Smooth muscle cell (in vitro differentiated cells): ENCODE measurements at regions not wholly inside any gene's neighbourhood (a gene's known extent, or its start where the extent isn't known, plus 50 kb on each side); places are given as distances from the start of the nearest gene placed in this dataset.
A peak's percentile ranks its signal among the peaks of the same experiment; 100 is the strongest.

Experiments
- DNase-seq: peaks from one replicate; lab custom pipeline; 2025; ENCODE audit not compliant: unreplicated experiment; lab: John Stamatoyannopoulos, UW
- H2AFZ ChIP-seq: fragments of 200-600 bp; sonication (generic); 2 replicates; pipeline ENCODE4 v1.6.0; 2016; ENCODE audit warnings: antibody characterized with exemption, low read depth, mild to moderate bottlenecking
- H3F3A ChIP-seq: fragments of 200-600 bp; sonication (generic); 2 replicates; pipeline ENCODE4 v1.6.0; 2017; ENCODE audit warnings: antibody characterized with exemption, low read depth
- H3K27ac ChIP-seq: fragments of 200-600 bp; sonication (generic); 2 replicates; pipeline ENCODE4 v1.5.1; 2016; ENCODE audit warnings: low read depth, mild to moderate bottlenecking
- H3K27me3 ChIP-seq: fragments of 200-600 bp; sonication (generic); 2 replicates; pipeline ENCODE4 v1.6.1; 2016; ENCODE audit warnings: low read depth, mild to moderate bottlenecking
- H3K36me3 ChIP-seq: fragments of 200-600 bp; sonication (generic); 2 replicates; pipeline ENCODE4 v1.5.1; 2016; ENCODE audit warnings: low read depth
- H3K4me1 ChIP-seq: fragments of 200-600 bp; sonication (generic); 2 replicates; pipeline ENCODE4 v1.5.1; 2016; ENCODE audit warnings: low read depth
- H3K4me2 ChIP-seq: fragments of 200-600 bp; sonication (generic); 2 replicates; pipeline ENCODE4 v1.6.0; 2016; ENCODE audit warnings: mild to moderate bottlenecking
- H3K4me3 ChIP-seq: fragments of 200-600 bp; sonication (generic); 2 replicates; pipeline ENCODE4 v1.5.1; 2016; ENCODE audit warnings: mild to moderate bottlenecking
- H3K79me2 ChIP-seq: fragments of 200-600 bp; sonication (generic); 2 replicates; pipeline ENCODE4 v1.6.0; 2016; ENCODE audit warnings: low read depth, mild to moderate bottlenecking
- H3K9ac ChIP-seq: fragments of 200-600 bp; sonication (generic); 2 replicates; pipeline ENCODE4 v1.6.0; 2016; ENCODE audit warnings: low read depth
- H3K9me3 ChIP-seq: fragments of 200-600 bp; sonication (generic); replicated peaks from 2 replicates; pipeline ENCODE4 v1.5.1; 2016; ENCODE audit warnings: low read depth
- H4K20me1 ChIP-seq: fragments of 200-600 bp; sonication (generic); 2 replicates; pipeline ENCODE4 v1.6.0; 2016; ENCODE audit warnings: low read depth
- CTCF ChIP-seq: fragments of 200-600 bp; sonication (generic); IDR thresholded peaks from 2 replicates; pipeline ENCODE4 v1.5.1; 2017; ENCODE audit warnings: borderline replicate concordance, mild to moderate bottlenecking, antibody characterized with exemption; ENCODE audit not compliant: insufficient read depth, poor library complexity, severe bottlenecking
- WGBS: methylation state at CpG from one replicate; pipeline ENCODE4 v1.1.7; 2016; ENCODE audit warnings: low lambda C conversion rate; 5-methylcytosine and 5-hydroxymethylcytosine counted together

- Histone ChIP-seq H3K79me2 (no peaks in the 10 kb centered on the region), H3F3A (no peaks in the 10 kb centered on the region), H3K4me1 (no peaks in the 10 kb centered on the region), H3K9me3 (no peaks in the 10 kb centered on the region), H2AFZ (peak overlapping the region; percentile 11), H3K4me2 (no peak overlapping the region), H3K9ac (no peak overlapping the region), H3K27ac (no peak overlapping the region), H3K27me3 (no peaks in the 10 kb centered on the region), H3K4me3 (no peak overlapping the region), H3K36me3 (no peaks in the 10 kb centered on the region), H4K20me1 (no peaks in the 10 kb centered on the region)
- WGBS = 59% methylated on average over 4 of the region's 4 CpGs
- no peak for TF ChIP-seq CTCF
- DNase-seq = no peak
These were observed 98.9 kb downstream of the EOMES start for GRCh38 chr3:27623085-27623753.

DNA sequence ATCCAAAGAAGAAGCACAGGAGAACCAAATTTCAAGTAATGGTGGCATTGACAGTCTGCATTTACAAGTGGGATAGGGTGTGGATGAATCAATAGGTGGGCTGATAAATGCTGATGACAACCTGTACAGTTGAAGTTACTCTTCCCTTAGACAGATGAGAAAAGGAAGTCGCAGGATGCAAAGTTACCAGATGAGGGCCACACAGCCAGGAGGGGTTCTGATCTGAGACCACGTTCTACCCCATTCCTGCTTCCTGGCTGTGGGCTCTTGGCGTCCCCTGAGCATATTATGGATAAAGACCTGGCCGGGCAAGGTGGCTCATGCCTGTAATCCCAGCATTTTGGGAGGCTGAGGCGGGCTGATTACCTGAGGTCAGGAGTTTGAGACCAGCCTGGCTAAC lies 104.6 kb downstream of the EOMES start:
- no peak overlapping the region for H3K4me2 ChIP-seq
- no peaks in the 10 kb centered on the region for H3K79me2 ChIP-seq
- TF ChIP-seq CTCF = no peak
- H3K9ac ChIP-seq = no peak overlapping the region
- 83% methylated on average over 5 of the region's 5 CpGs for WGBS
- H3K27me3 ChIP-seq = no peaks in the 10 kb centered on the region
- no peak overlapping the region for H2AFZ ChIP-seq
- H3K36me3 ChIP-seq = no peaks in the 10 kb centered on the region
- H4K20me1 ChIP-seq = no peaks in the 10 kb centered on the region
- no peak overlapping the region for H3K27ac ChIP-seq
- H3F3A ChIP-seq = no peaks in the 10 kb centered on the region
- DNase-seq = no peak
- H3K9me3 ChIP-seq = no peaks in the 10 kb centered on the region
- no peaks in the 10 kb centered on the region for H3K4me1 ChIP-seq
- H3K4me3 ChIP-seq = no peak overlapping the region

- no peak for TF ChIP-seq CTCF
- Histone ChIP-seq H3K9ac (no peak overlapping the region), H3K9me3 (no peaks in the 10 kb centered on the region), H3K27me3 (no peaks in the 10 kb centered on the region), H3K4me2 (no peak overlapping the region), H3K4me3 (no peak overlapping the region), H3K36me3 (no peaks in the 10 kb centered on the region), H3K4me1 (no peaks in the 10 kb centered on the region), H3K79me2 (no peaks in the 10 kb centered on the region), H4K20me1 (no peaks in the 10 kb centered on the region), H3K27ac (no peak overlapping the region), H2AFZ (no peak overlapping the region), H3F3A (no peaks in the 10 kb centered on the region)
- WGBS = 90% methylated on average over 4 of the region's 4 CpGs
- no peak for DNase-seq
These were observed 106.1 kb downstream of the EOMES start for GRCh38 chr3:27616031-27616430.

DNA sequence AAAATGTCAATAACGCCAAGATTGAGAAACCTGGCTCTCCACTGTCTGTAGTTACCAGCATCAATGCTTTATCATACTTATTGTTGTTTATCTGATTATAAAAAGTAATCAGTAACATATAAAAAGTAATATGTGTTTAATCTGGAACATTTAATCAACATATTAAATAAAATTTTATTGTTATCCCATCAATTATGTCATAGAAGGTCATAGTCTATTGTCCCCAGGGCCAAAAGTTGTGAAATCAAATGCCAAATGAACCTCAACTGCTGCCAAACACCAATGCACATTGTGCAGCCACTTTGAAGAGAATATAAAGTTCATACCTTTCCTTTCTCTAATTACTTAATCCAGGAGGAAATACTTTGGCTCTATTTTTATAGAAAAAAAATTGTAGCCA lies 106.6 kb downstream of the EOMES start:
- Histone ChIP-seq H3F3A (no peaks in the 10 kb centered on the region), H3K79me2 (no peaks in the 10 kb centered on the region), H3K4me3 (no peak overlapping the region), H2AFZ (no peak overlapping the region), H3K27ac (no peak overlapping the region), H3K9me3 (no peaks in the 10 kb centered on the region), H4K20me1 (no peaks in the 10 kb centered on the region), H3K9ac (no peak overlapping the region), H3K4me2 (no peak overlapping the region), H3K4me1 (no peaks in the 10 kb centered on the region), H3K36me3 (no peaks in the 10 kb centered on the region), H3K27me3 (no peaks in the 10 kb centered on the region)
- 100% methylated on average over 1 of the region's 1 CpG for WGBS
- TF ChIP-seq CTCF = no peak
- no peak for DNase-seq
